ENCODE measurements at regions not wholly inside any gene's neighbourhood (a gene's known extent, or its start where the extent isn't known, plus 50 kb on each side); places are given as distances from the start of the nearest gene placed in this dataset.
"Not testable (repeated sequence)": the region's sequence is repeated elsewhere in the genome, so short reads cannot be mapped to it uniquely, and the experiment has no call there.

GRCh38 chr4:144411119-144411518 lies 234.8 kb upstream of the HHIP start:
- H3K9ac ChIP-seq = no peak overlapping the region
- H3K36me3 ChIP-seq (ENCODE audit: low read depth) = no peaks in the 10 kb centered on the region
- H3K4me3 ChIP-seq = no peak overlapping the region
- 19 to 69% methylated on average over 1 of the region's 1 CpG for WGBS, 2 experiments (ENCODE audit: low coverage in 1 of 2, low lambda C conversion rate in 2 of 2, missing lambda C conversion rate in 2 of 2)
- no peaks in the 10 kb centered on the region for H4K20me1 ChIP-seq (ENCODE audit: insufficient read depth)
- no peaks in the 10 kb centered on the region for H3K9me3 ChIP-seq (ENCODE audit: low read depth)
- H3K27ac ChIP-seq = no peak overlapping the region
- TF ChIP-seq EZH2phosphoT487 (IDR thresholded peaks at IDR 0.05; ENCODE audit: insufficient read depth, low read depth) (no peak), EZH2 (IDR thresholded peaks at IDR 0.05; ENCODE audit: insufficient read depth, poor library complexity, severe bottlenecking) (no peak)
- H3K4me2 ChIP-seq (ENCODE audit: unreplicated experiment) = no peak overlapping the region
- H3K27me3 ChIP-seq (replicated peaks; ENCODE audit: insufficient read depth) = no peaks in the 10 kb centered on the region
- no peak overlapping the region for H2AFZ ChIP-seq
- H3K4me1 ChIP-seq (ENCODE audit: insufficient read depth) = no peaks in the 10 kb centered on the region
- DNase-seq = no peak
- H3F3A ChIP-seq (ENCODE audit: insufficient read depth) = no peaks in the 10 kb centered on the region
- no peaks in the 10 kb centered on the region for H3K79me2 ChIP-seq (ENCODE audit: insufficient read depth)
- H3K9me2 ChIP-seq (ENCODE audit: insufficient read depth) = no peaks in the 10 kb centered on the region
- in situ Hi-C loops (cut with MboI) = no loop called here

- Histone ChIP-seq H3K27ac (no peak overlapping the region), H3K36me3 (ENCODE audit: low read depth) (no peaks in the 10 kb centered on the region), H4K20me1 (ENCODE audit: insufficient read depth) (no peaks in the 10 kb centered on the region), H2AFZ (no peak overlapping the region), H3K4me3 (no peak overlapping the region), H3K9me3 (ENCODE audit: low read depth) (no peaks in the 10 kb centered on the region), H3K4me1 (ENCODE audit: insufficient read depth) (no peaks in the 10 kb centered on the region), H3K79me2 (ENCODE audit: insufficient read depth) (no peaks in the 10 kb centered on the region), H3K9ac (no peak overlapping the region), H3K9me2 (ENCODE audit: insufficient read depth) (no peaks in the 10 kb centered on the region), H3K27me3 (replicated peaks; ENCODE audit: insufficient read depth) (no peaks in the 10 kb centered on the region), H3K4me2 (ENCODE audit: unreplicated experiment) (no peak overlapping the region), H3F3A (ENCODE audit: insufficient read depth) (no peaks in the 10 kb centered on the region)
- in situ Hi-C loops (cut with MboI) = no loop called here
- TF ChIP-seq EZH2 (IDR thresholded peaks at IDR 0.05; ENCODE audit: insufficient read depth, poor library complexity, severe bottlenecking) (no peak), EZH2phosphoT487 (IDR thresholded peaks at IDR 0.05; ENCODE audit: insufficient read depth, low read depth) (no peak)
- no peak for DNase-seq
Measured at GRCh38 chr4:144411700-144412099, 234.3 kb upstream of the HHIP start.

- Histone ChIP-seq H2AFZ (no peak overlapping the region), H3K9me3 (ENCODE audit: low read depth) (no peaks in the 10 kb centered on the region), H3K79me2 (ENCODE audit: insufficient read depth) (no peaks in the 10 kb centered on the region), H3K4me1 (ENCODE audit: insufficient read depth) (no peaks in the 10 kb centered on the region), H3K36me3 (ENCODE audit: low read depth) (no peaks in the 10 kb centered on the region), H3K27ac (no peak overlapping the region), H3K27me3 (replicated peaks; ENCODE audit: insufficient read depth) (no peaks in the 10 kb centered on the region), H3K9me2 (ENCODE audit: insufficient read depth) (no peaks in the 10 kb centered on the region), H3K9ac (no peak overlapping the region), H3K4me3 (no peak overlapping the region), H3K4me2 (ENCODE audit: unreplicated experiment) (no peak overlapping the region), H3F3A (ENCODE audit: insufficient read depth) (no peaks in the 10 kb centered on the region), H4K20me1 (ENCODE audit: insufficient read depth) (no peaks in the 10 kb centered on the region)
- DNase-seq = no peak
- in situ Hi-C loops (cut with MboI) = no loop called here
- 77% methylated on average over 4 of the region's 4 CpGs for WGBS, 2 experiments (ENCODE audit: low coverage in 1 of 2, low lambda C conversion rate in 2 of 2, missing lambda C conversion rate in 2 of 2)
- TF ChIP-seq EZH2phosphoT487 (IDR thresholded peaks at IDR 0.05; ENCODE audit: insufficient read depth, low read depth) (no peak), EZH2 (IDR thresholded peaks at IDR 0.05; ENCODE audit: insufficient read depth, poor library complexity, severe bottlenecking) (no peak)
Measured at GRCh38 chr4:144421056-144421455, 224.9 kb upstream of the HHIP start.

GRCh38 chr4:144421839-144422565 lies 224.0 kb upstream of the HHIP start:
- 31 to 37% methylated on average over 3 of the region's 3 CpGs for WGBS, 2 experiments (ENCODE audit: low coverage in 1 of 2, low lambda C conversion rate in 2 of 2, missing lambda C conversion rate in 2 of 2)
- H3K36me3 ChIP-seq (ENCODE audit: low read depth) = no peaks in the 10 kb centered on the region
- H3K9me2 ChIP-seq (ENCODE audit: insufficient read depth) = no peaks in the 10 kb centered on the region
- H3K4me2 ChIP-seq (ENCODE audit: unreplicated experiment) = no peak overlapping the region
- no peaks in the 10 kb centered on the region for H4K20me1 ChIP-seq (ENCODE audit: insufficient read depth)
- in situ Hi-C loops (cut with MboI) = no loop called here
- H3K4me3 ChIP-seq = no peak overlapping the region
- no peak overlapping the region for H3K27ac ChIP-seq
- no peak overlapping the region for H2AFZ ChIP-seq
- no peak for DNase-seq
- TF ChIP-seq EZH2phosphoT487 (IDR thresholded peaks at IDR 0.05; ENCODE audit: insufficient read depth, low read depth) (no peak), EZH2 (IDR thresholded peaks at IDR 0.05; ENCODE audit: insufficient read depth, poor library complexity, severe bottlenecking) (no peak)
- no peaks in the 10 kb centered on the region for H3K27me3 ChIP-seq (replicated peaks; ENCODE audit: insufficient read depth)
- H3F3A ChIP-seq (ENCODE audit: insufficient read depth) = no peaks in the 10 kb centered on the region
- no peaks in the 10 kb centered on the region for H3K79me2 ChIP-seq (ENCODE audit: insufficient read depth)
- no peaks in the 10 kb centered on the region for H3K9me3 ChIP-seq (ENCODE audit: low read depth)
- no peaks in the 10 kb centered on the region for H3K4me1 ChIP-seq (ENCODE audit: insufficient read depth)
- no peak overlapping the region for H3K9ac ChIP-seq

- no peaks in the 10 kb centered on the region for H3K4me1 ChIP-seq (ENCODE audit: insufficient read depth)
- H4K20me1 ChIP-seq (ENCODE audit: insufficient read depth) = no peaks in the 10 kb centered on the region
- H2AFZ ChIP-seq = no peak overlapping the region
- H3K36me3 ChIP-seq (ENCODE audit: low read depth) = no peaks in the 10 kb centered on the region
- H3K79me2 ChIP-seq (ENCODE audit: insufficient read depth) = no peaks in the 10 kb centered on the region
- H3K4me2 ChIP-seq (ENCODE audit: unreplicated experiment) = no peak overlapping the region
- no peaks in the 10 kb centered on the region for H3K9me3 ChIP-seq (ENCODE audit: low read depth)
- H3K9me2 ChIP-seq (ENCODE audit: insufficient read depth) = no peaks in the 10 kb centered on the region
- DNase-seq = no peak
- no peaks in the 10 kb centered on the region for H3F3A ChIP-seq (ENCODE audit: insufficient read depth)
- no peak overlapping the region for H3K9ac ChIP-seq
- TF ChIP-seq EZH2phosphoT487 (IDR thresholded peaks at IDR 0.05; ENCODE audit: insufficient read depth, low read depth) = no peak
- no peak for TF ChIP-seq EZH2 (IDR thresholded peaks at IDR 0.05; ENCODE audit: insufficient read depth, poor library complexity, severe bottlenecking)
- no peaks in the 10 kb centered on the region for H3K27me3 ChIP-seq (replicated peaks; ENCODE audit: insufficient read depth)
- H3K4me3 ChIP-seq = no peak overlapping the region
- in situ Hi-C loops (cut with MboI) = no loop called here
- H3K27ac ChIP-seq = no peak overlapping the region
Measured at GRCh38 chr4:144423930-144424329, 222.0 kb upstream of the HHIP start.

GRCh38 chr4:144426023-144426422 lies 219.9 kb upstream of the HHIP start:
- H3K4me1 ChIP-seq (ENCODE audit: insufficient read depth); H4K20me1 ChIP-seq (ENCODE audit: insufficient read depth); H3K4me2 ChIP-seq (ENCODE audit: unreplicated experiment); H3K9me3 ChIP-seq (ENCODE audit: low read depth); in situ Hi-C loops (cut with MboI); H3K9me2 ChIP-seq (ENCODE audit: insufficient read depth); H3K27me3 ChIP-seq (replicated peaks; ENCODE audit: insufficient read depth); H3K27ac ChIP-seq; H2AFZ ChIP-seq; H3K9ac ChIP-seq; DNase-seq; H3K36me3 ChIP-seq (ENCODE audit: low read depth); H3F3A ChIP-seq (ENCODE audit: insufficient read depth); H3K4me3 ChIP-seq; H3K79me2 ChIP-seq (ENCODE audit: insufficient read depth): not testable (repeated sequence)
- 68 to 79% methylated on average over 11 of the region's 11 CpGs for WGBS, 2 experiments (ENCODE audit: low coverage in 1 of 2, low lambda C conversion rate in 2 of 2, missing lambda C conversion rate in 2 of 2)
